DOHH2 (cell line): ENCODE measurements at regions not wholly inside any gene's neighbourhood (a gene's known extent, or its start where the extent isn't known, plus 50 kb on each side); places are given as distances from the start of the nearest gene placed in this dataset.

Experiments used
- EZH2phosphoT487 ChIP-seq: fragments of 200-600 bp; sonication (generic); IDR thresholded peaks from 2 replicates; pipeline ENCODE4 v1.6.1; 2017; ENCODE audit warnings: borderline replicate concordance, mild to moderate bottlenecking, antibody characterized with exemption, low read length, moderate library complexity, mixed read lengths
- TF ChIP-seq, protein P1 (sequence below): fragments of 200-600 bp; sonication (generic); IDR thresholded peaks from one replicate; pipeline ENCODE4 v1.5.1; 2014; ENCODE audit warnings: antibody characterized with exemption, mild to moderate bottlenecking, low read depth, low read length; ENCODE audit not compliant: poor library complexity, severe bottlenecking

DNA sequence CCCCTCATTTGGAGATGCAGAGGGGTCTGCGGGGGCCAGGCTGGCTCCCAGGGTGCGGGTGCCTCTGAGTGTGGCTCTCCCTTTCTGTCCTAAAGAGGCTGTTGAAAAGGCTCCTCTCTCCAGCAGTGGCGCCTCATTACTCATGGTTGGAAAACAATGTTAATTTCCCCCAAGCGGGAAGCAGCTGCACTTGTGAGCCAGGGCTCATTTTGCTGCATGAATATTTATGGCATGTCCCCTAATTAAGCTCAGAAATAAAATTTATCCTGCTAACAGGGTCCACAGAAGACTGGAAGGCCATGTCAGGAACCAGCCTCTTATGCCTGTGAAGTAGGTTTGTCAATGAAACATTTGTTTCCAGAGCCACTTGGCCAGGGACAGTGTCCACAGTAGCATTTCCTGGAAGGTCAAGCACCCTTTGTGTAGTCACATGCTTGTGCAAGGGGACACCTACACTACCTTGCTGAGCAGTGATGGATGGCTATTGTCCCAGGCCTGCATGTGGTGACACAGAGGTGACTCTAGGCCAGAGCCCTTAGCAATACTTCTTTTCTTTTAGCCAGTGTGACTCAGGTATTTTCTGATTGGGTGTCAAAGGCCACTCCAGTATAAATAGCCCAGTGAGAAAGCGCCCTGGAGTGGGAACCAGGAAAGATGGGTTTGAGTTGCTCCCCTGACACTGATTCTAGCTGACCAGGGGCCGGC is 259.0 kb downstream of the FOXD2 start:
- TF ChIP-seq, protein P1, sequence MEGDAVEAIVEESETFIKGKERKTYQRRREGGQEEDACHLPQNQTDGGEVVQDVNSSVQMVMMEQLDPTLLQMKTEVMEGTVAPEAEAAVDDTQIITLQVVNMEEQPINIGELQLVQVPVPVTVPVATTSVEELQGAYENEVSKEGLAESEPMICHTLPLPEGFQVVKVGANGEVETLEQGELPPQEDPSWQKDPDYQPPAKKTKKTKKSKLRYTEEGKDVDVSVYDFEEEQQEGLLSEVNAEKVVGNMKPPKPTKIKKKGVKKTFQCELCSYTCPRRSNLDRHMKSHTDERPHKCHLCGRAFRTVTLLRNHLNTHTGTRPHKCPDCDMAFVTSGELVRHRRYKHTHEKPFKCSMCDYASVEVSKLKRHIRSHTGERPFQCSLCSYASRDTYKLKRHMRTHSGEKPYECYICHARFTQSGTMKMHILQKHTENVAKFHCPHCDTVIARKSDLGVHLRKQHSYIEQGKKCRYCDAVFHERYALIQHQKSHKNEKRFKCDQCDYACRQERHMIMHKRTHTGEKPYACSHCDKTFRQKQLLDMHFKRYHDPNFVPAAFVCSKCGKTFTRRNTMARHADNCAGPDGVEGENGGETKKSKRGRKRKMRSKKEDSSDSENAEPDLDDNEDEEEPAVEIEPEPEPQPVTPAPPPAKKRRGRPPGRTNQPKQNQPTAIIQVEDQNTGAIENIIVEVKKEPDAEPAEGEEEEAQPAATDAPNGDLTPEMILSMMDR = no peak
- TF ChIP-seq EZH2phosphoT487 = no peak
